Activated T-helper 2 cell treated with anti-CD3 and anti-CD28 coated beads, Interferon-gamma antibody, Interleukin-2, Interleukin-4, amounts not matched to agents 10 μg/mL and 5 μg/mL and 100 μg/mL, durations not matched to agents 14 hours and 24 hours and 36 hours (primary cell): ENCODE measurements at regions not wholly inside any gene's neighbourhood (a gene's known extent, or its start where the extent isn't known, plus 50 kb on each side); places are given as distances from the start of the nearest gene placed in this dataset.
"Not testable (repeated sequence)": the region's sequence is repeated elsewhere in the genome, so short reads cannot be mapped to it uniquely, and the experiment has no call there.

Experiments used
- DNase-seq: peaks from one replicate; pipeline ENCODE4 v3.0.0; 2021; ENCODE audit warnings: low spot score
- H3K27ac Mint-ChIP-seq: one replicate; pipeline ENCODE4 v1.8.0; 2021; ENCODE audit warnings: mixed read lengths
- H3K27me3 Mint-ChIP-seq: one replicate; pipeline ENCODE4 v1.8.0; 2021; ENCODE audit warnings: low read depth, mixed read lengths
- H3K36me3 Mint-ChIP-seq: one replicate; pipeline ENCODE4 v1.8.0; 2021; ENCODE audit warnings: low read depth, mixed read lengths
- H3K4me1 Mint-ChIP-seq: one replicate; pipeline ENCODE4 v1.8.0; 2021; ENCODE audit warnings: low read depth, mixed read lengths
- H3K4me3 Mint-ChIP-seq: one replicate; pipeline ENCODE4 v1.8.0; 2021; ENCODE audit warnings: low read depth, mild to moderate bottlenecking, moderate library complexity, mixed read lengths
- H3K9me3 Mint-ChIP-seq: one replicate; pipeline ENCODE4 v1.8.0; 2021; ENCODE audit warnings: mixed read lengths
- intact Hi-C: fragments of 100-400 bp; cut with micrococcal nuclease; formaldehyde crosslinking; loops from one replicate; pipeline ENCODE4 v1.15.1; 2023

- intact Hi-C loops = no loop called here
- peaks cover 8% of the 10 kb centered on the region for H3K9me3 Mint-ChIP-seq
- H3K4me3 Mint-ChIP-seq = no peak overlapping the region
- no peak overlapping the region for H3K27ac Mint-ChIP-seq
- H3K36me3 Mint-ChIP-seq = no peaks in the 10 kb centered on the region
- DNase-seq = no peak
- no peaks in the 10 kb centered on the region for H3K4me1 Mint-ChIP-seq
- H3K27me3 Mint-ChIP-seq = no peaks in the 10 kb centered on the region
Observed at GRCh38 chr5:130964231-130965202, 200.5 kb downstream of the HINT1 start.

GRCh38 chr5:130963798-130964197 lies 201.3 kb downstream of the HINT1 start:
- peaks cover 8% of the 10 kb centered on the region for H3K9me3 Mint-ChIP-seq
- no peaks in the 10 kb centered on the region for H3K4me1 Mint-ChIP-seq
- no peaks in the 10 kb centered on the region for H3K36me3 Mint-ChIP-seq
- no peaks in the 10 kb centered on the region for H3K27me3 Mint-ChIP-seq
- no peak overlapping the region for H3K27ac Mint-ChIP-seq
- H3K4me3 Mint-ChIP-seq = no peak overlapping the region
- no peak for DNase-seq
- intact Hi-C loops = no loop called here

- intact Hi-C loops = no loop called here
- no peak overlapping the region for H3K4me3 Mint-ChIP-seq
- peaks cover 2% of the 10 kb centered on the region for H3K9me3 Mint-ChIP-seq
Observed at GRCh38 chr5:130957151-130957550, 207.9 kb downstream of the HINT1 start.

GRCh38 chr5:130955041-130955440 lies 210.0 kb downstream of the HINT1 start:
- DNase-seq = no peak
- H3K27me3 Mint-ChIP-seq = no peaks in the 10 kb centered on the region
- intact Hi-C loops = no loop called here
- no peaks in the 10 kb centered on the region for H3K9me3 Mint-ChIP-seq
- H3K36me3 Mint-ChIP-seq = no peaks in the 10 kb centered on the region
- H3K4me1 Mint-ChIP-seq = no peaks in the 10 kb centered on the region
- H3K27ac Mint-ChIP-seq = no peak overlapping the region
- H3K4me3 Mint-ChIP-seq = no peak overlapping the region

More at GRCh38 chr5:130957151-130957550, 207.9 kb downstream of the HINT1 start:
- Mint-ChIP-seq H3K27ac (no peak overlapping the region), H3K27me3 (no peaks in the 10 kb centered on the region), H3K4me1 (no peaks in the 10 kb centered on the region), H3K36me3 (no peaks in the 10 kb centered on the region)
- DNase-seq = no peak

GRCh38 chr5:130954336-130954735 lies 210.7 kb downstream of the HINT1 start:
- no peaks in the 10 kb centered on the region for H3K36me3 Mint-ChIP-seq
- no peak for DNase-seq

GRCh38 chr5:130939059-130939458 lies 226.0 kb downstream of the HINT1 start:
- H3K4me3 Mint-ChIP-seq = no peak overlapping the region
- H3K27ac Mint-ChIP-seq = no peak overlapping the region
- no peaks in the 10 kb centered on the region for H3K36me3 Mint-ChIP-seq
- H3K4me1 Mint-ChIP-seq = no peaks in the 10 kb centered on the region
- H3K27me3 Mint-ChIP-seq = no peaks in the 10 kb centered on the region
- intact Hi-C loops = no loop called here
- no peak for DNase-seq
- H3K9me3 Mint-ChIP-seq = no peaks in the 10 kb centered on the region

More at GRCh38 chr5:130954336-130954735, 210.7 kb downstream of the HINT1 start:
- intact Hi-C loops = no loop called here
- Mint-ChIP-seq H3K4me1 (no peaks in the 10 kb centered on the region), H3K27ac (no peak overlapping the region), H3K9me3 (no peaks in the 10 kb centered on the region), H3K4me3 (no peak overlapping the region), H3K27me3 (no peaks in the 10 kb centered on the region)

- no peaks in the 10 kb centered on the region for H3K4me1 Mint-ChIP-seq
- intact Hi-C loops = no loop called here
- no peak overlapping the region for H3K27ac Mint-ChIP-seq
Observed at GRCh38 chr5:130937046-130937445, 228.0 kb downstream of the HINT1 start.

GRCh38 chr5:130923543-130924124 lies 241.4 kb downstream of the HINT1 start:
- Mint-ChIP-seq H3K4me3 (no peak overlapping the region), H3K4me1 (no peaks in the 10 kb centered on the region), H3K36me3 (no peaks in the 10 kb centered on the region), H3K9me3 (no peaks in the 10 kb centered on the region), H3K27ac (no peak overlapping the region), H3K27me3 (peaks cover 4% of the 10 kb centered on the region)
- intact Hi-C loops = no loop called here
- no peak for DNase-seq

More at GRCh38 chr5:130937046-130937445, 228.0 kb downstream of the HINT1 start:
- no peak for DNase-seq
- no peaks in the 10 kb centered on the region for H3K27me3 Mint-ChIP-seq
- H3K4me3 Mint-ChIP-seq = no peak overlapping the region
- H3K9me3 Mint-ChIP-seq = no peaks in the 10 kb centered on the region
- no peaks in the 10 kb centered on the region for H3K36me3 Mint-ChIP-seq

GRCh38 chr5:130912088-130912487 lies 253.0 kb downstream of the HINT1 start:
- no peaks in the 10 kb centered on the region for H3K9me3 Mint-ChIP-seq
- H3K36me3 Mint-ChIP-seq = no peaks in the 10 kb centered on the region
- H3K27me3 Mint-ChIP-seq = no peaks in the 10 kb centered on the region
- no peak overlapping the region for H3K27ac Mint-ChIP-seq
- no peak overlapping the region for H3K4me3 Mint-ChIP-seq
- no peak for DNase-seq
- H3K4me1 Mint-ChIP-seq = no peaks in the 10 kb centered on the region
- intact Hi-C loops = no loop called here

GRCh38 chr5:130908186-130908585 lies 256.9 kb downstream of the HINT1 start:
- Mint-ChIP-seq H3K36me3 (no peaks in the 10 kb centered on the region), H3K27ac (no peak overlapping the region), H3K4me3 (no peak overlapping the region), H3K27me3 (no peaks in the 10 kb centered on the region), H3K4me1 (no peaks in the 10 kb centered on the region), H3K9me3 (no peaks in the 10 kb centered on the region)
- intact Hi-C loops = no loop called here
- no peak for DNase-seq

- H3K36me3 Mint-ChIP-seq, H3K27me3 Mint-ChIP-seq, DNase-seq, H3K9me3 Mint-ChIP-seq, intact Hi-C loops, H3K4me3 Mint-ChIP-seq, H3K4me1 Mint-ChIP-seq, H3K27ac Mint-ChIP-seq: not testable (repeated sequence)
Observed at GRCh38 chr5:130897537-130898195, 267.4 kb downstream of the HINT1 start.

GRCh38 chr5:130897181-130897536 lies 267.9 kb downstream of the HINT1 start:
- H3K36me3 Mint-ChIP-seq, H3K27ac Mint-ChIP-seq: not testable (repeated sequence)

GRCh38 chr5:130896636-130897035 lies 268.4 kb downstream of the HINT1 start:
- Mint-ChIP-seq H3K4me1 (no peaks in the 10 kb centered on the region), H3K36me3 (no peaks in the 10 kb centered on the region), H3K27ac (no peak overlapping the region), H3K9me3 (peaks cover 8% of the 10 kb centered on the region), H3K27me3 (peaks cover 1% of the 10 kb centered on the region), H3K4me3 (no peak overlapping the region)
- intact Hi-C loops = no loop called here
- no peak for DNase-seq

More at GRCh38 chr5:130897181-130897536, 267.9 kb downstream of the HINT1 start:
- H3K27me3 Mint-ChIP-seq, DNase-seq, H3K4me3 Mint-ChIP-seq, H3K9me3 Mint-ChIP-seq, intact Hi-C loops, H3K4me1 Mint-ChIP-seq: not testable (repeated sequence)
